Esophagus mucosa (tissue), 1 donor: ENCODE measurements at regions not wholly inside any gene's neighbourhood (a gene's known extent, or its start where the extent isn't known, plus 50 kb on each side); places are given as distances from the start of the nearest gene placed in this dataset.
"Not testable (repeated sequence)": the region's sequence is repeated elsewhere in the genome, so short reads cannot be mapped to it uniquely, and the experiment has no call there.

ENCODE experiments used
- ATAC-seq: fragments of 200-7000 bp; cut with Tn5 transposase; one replicate; pipeline ENCODE4 v1.9.1; 2020
- donor health status: DM: yes; HTN: yes; CAD: no.

GRCh38 chr7:68020102-68020501 lies 1023.5 kb downstream of the TYW1 start:
- ATAC-seq, result no peak

DNA sequence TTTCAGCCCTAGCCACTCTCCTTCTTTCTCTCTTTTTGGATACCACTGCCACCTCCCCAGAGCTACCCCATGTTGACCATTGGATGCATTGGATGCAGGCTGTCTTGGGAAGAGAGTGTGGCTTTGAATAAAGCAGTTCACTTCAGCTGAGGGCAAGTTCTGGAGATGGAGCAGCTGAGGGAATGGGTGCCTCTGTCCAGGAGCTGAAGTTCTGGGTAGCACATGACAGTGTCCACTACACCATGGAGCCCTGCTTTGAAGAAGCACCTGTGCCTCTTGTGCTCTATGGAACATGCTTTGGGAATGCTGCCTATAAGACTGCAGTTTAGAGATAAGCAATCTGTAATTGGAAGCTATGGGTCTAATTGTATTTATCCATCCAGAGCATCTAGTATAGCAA lies 1028.7 kb downstream of the TYW1 start:
- ATAC-seq, result no peak

- ATAC-seq, result no peak
Measured at GRCh38 chr7:68030530-68030929, 1033.9 kb downstream of the TYW1 start.

DNA sequence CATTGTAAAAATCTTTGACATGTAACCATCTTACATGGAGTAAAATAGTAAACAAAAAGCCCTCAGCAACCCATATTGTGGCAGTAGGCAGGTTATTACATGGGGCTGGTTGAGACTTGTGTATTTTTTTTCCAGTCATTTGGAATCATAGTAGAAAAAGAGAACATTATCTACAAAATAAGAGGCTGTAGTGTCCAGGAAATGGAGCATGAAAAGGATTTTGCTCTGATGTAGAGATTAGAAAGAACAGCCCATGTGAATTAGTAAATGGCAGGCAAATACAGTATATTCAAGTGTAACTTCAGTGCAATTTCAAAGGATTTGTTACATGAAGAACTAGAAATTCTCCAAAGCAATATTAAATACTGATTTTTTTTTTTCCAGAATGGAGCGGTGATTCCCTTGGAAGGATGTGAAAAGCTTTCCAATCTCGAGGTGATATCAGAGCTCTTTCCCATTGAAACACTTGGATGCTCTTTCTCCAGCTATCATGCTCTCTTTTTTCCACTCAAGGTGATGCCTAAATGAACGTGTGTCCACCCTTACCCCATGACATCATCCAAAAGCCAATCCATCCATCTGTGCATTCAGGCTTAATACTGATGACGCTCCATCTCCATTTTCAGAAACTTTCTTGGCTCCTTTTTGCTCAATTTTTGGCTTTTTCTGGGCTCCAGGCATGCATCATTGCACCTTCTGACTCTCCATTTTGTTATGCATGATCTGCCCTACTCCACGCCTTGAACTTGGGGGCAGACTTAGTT lies 1034.7 kb downstream of the TYW1 start:
- ATAC-seq, result no peak

- ATAC-seq, result no peak
Measured at GRCh38 chr7:68038621-68039314, 1042.1 kb downstream of the TYW1 start.

GRCh38 chr7:68041554-68041953 lies 1044.9 kb downstream of the TYW1 start:
- no peak for ATAC-seq

GRCh38 chr7:68043546-68043945 lies 1046.9 kb downstream of the TYW1 start:
- ATAC-seq, result no peak

DNA sequence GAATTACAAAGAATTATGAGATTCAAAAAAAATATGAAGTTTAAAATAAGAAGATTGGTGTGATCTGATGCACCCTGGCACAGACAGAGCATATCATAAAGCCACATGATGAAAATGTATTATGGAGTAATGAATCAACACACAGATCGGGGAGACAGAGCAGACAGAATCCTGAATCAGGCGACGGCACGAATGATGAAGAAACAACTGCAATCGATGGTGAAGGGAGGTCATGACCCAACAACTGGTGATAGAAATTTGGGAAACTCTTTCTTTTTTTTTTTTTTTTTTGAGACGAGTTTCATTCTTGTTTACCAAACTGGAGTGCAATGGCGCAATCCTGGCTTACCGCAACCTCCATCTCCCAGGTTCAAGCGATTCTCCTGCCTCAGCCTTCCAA lies 1054.0 kb downstream of the TYW1 start:
- no peak for ATAC-seq

- ATAC-seq, result no peak
Measured at GRCh38 chr7:68058014-68058413, 1061.4 kb downstream of the TYW1 start.

- no peak for ATAC-seq
Measured at GRCh38 chr7:68063171-68063570, 1066.5 kb downstream of the TYW1 start.

DNA sequence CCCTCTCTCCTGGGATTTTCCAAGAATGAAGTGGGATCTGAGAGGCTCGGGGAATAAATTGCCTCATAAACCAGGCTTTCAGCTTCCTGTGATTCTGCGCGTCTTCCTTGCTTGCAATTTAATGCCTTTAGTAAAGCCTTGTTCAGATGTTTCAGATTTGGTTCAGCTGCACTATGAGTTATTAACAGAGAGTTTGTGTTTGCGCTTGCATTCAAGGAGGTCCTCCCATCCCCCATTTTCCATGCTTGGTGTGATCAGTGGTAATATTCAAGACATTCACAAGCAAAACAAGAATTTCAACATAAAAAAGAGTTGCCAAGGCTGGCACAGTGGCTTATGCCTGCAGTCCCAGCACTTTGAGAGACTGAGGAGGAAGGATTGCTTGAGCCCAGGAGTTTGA lies 1068.9 kb downstream of the TYW1 start:
- no peak for ATAC-seq

DNA sequence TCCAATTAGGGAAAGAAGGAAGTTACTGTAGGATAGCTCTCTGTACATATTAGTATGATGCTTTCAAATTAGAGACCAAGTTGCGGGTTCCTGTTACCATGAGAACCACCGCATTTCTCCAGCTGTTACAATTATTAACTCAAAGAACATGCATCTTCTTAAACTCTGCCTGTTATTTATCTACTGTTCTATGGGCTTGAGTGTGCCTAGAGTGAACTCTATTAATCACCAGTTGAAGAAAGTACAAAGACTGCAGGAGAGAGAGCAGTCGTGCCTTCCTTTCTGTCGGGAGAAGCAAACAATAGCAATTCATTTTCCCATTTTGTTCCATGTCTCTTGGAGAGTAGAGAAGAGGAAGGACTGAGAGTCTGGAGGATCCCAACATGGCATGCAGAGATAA lies 1071.2 kb downstream of the TYW1 start:
- no peak for ATAC-seq

DNA sequence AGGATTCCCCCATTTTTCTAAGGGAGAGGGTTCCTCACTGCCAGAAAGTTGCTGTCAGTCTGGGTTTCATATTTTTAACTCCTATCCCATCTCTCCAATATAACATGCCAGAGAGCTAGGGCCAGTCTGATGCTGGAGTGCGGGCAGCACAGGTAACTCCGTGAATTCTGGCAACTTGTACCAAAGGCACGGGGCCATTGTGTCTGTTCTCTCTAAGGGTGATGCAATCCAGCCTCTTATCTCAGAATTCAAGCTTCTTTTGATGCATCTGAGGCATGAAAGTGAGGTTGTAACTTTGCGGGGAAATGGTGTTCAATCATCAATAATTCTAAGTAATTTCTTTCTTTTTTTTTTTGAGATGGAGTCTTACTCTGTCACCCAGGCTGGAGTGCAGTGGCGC lies 1074.4 kb downstream of the TYW1 start:
- ATAC-seq, result no peak

DNA sequence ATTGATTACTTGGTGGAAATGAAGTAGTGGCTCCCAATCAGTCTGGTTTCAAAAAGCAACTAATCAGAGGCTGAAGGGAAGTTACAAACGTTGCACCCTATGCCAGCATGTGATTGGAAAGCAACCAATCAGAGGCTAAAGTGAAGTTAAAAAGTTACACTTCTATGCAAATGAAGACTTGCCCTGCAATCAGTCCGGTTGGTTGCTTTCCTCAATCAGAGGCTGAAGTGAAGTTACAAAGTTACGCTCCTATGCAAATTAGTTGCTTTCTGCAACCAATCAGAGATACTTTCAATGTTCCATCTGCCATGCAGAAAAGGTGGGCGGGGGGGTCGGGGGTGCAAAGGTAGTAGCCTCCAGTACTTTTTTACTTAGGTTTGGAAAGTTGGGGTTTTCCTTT lies 1077.1 kb downstream of the TYW1 start:
- no peak for ATAC-seq

GRCh38 chr7:68074242-68074641 lies 1077.6 kb downstream of the TYW1 start:
- ATAC-seq, result no peak

GRCh38 chr7:68078157-68078710 lies 1081.6 kb downstream of the TYW1 start:
- ATAC-seq, result no peak

DNA sequence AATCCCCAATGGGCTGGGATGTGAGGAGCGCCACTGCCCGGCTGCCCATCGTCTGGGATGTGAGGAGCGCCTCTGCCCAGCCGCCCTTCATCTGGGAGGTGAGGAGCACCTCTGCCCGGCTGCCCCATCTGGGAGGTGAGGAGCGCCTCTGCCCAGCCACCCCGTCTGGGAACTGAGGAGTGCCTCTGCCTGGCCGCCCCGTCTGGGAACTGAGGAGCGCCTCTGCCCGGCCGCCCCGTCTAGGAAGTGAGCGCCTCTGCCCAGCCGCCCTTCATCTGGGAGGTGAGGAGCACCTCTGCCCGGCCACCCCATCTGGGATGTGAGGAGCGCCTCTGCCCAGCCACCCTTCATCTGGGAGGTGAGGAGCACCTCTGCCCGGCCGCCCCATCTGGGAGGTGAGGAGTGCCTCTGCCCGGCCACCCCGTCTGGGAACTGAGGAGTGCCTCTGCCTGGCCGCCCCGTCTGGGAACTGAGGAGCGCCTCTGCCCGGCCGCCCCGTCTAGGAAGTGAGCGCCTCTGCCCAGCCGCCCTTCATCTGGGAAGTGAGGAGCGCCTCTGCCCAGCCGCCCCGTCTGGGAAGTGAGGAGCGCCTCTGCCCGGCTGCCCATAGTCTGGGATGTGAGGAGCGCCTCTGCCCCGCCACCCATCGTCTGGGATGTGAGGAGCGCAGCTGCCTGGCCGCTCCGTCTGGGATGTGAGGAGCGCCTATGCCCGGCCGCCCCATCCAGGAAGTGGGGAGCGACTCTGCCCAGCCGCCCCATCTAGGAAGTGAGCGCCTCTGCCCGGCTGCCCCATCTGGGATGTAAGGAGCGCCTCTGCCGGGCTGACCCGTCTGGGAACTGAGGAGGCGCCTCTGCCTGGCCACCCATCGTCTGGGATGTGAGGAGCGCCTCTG lies 1085.7 kb downstream of the TYW1 start:
- not testable (repeated sequence) for ATAC-seq

GRCh38 chr7:68082961-68083657 lies 1086.5 kb downstream of the TYW1 start:
- not testable (repeated sequence) for ATAC-seq

DNA sequence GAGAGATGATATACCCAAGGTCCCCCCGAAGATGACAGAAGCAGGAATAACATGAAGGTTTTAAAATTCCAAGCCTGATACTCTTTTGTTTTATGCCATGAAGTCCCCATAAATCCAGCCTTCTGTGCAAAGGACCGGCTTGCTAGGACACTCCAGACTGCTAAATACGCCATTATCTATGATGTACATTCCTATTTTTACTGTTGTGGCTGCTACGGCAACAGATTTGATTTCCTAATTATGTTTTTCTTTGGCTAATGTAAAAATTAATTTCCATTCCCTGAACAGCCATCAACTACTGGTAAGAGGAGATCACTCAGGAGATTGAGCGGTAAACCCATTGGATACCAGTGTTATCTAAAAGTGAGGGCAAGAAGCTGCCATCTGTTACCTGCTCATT lies 1090.8 kb downstream of the TYW1 start:
- no peak for ATAC-seq

- ATAC-seq, result no peak
Measured at GRCh38 chr7:68088879-68089278, 1092.2 kb downstream of the TYW1 start.

DNA sequence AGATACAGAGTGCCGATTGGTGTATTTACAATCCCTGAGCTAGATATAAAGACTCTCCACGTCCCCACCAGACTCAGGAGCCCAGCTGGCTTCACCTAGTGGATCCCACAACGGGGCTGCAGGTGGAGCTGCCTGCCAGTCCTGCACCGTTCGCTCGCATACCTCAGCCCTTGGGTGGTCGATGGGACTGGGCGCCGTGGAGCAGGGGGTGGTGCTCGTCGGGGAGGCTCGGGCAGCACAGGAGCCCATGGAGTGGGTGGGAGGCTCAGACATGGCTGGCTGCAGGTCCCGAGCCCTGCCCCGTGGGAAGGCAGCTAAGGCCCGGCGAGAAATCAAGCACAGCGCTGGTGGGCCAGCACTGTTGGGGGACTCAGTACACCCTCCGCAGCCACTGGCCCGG lies 1093.6 kb downstream of the TYW1 start:
- ATAC-seq, result not testable (repeated sequence)

GRCh38 chr7:68103319-68103718 lies 1106.7 kb downstream of the TYW1 start:
- ATAC-seq, result no peak
